ENCODE measurements at regions not wholly inside any gene's neighbourhood (a gene's known extent, or its start where the extent isn't known, plus 50 kb on each side); places are given as distances from the start of the nearest gene placed in this dataset.

DNA sequence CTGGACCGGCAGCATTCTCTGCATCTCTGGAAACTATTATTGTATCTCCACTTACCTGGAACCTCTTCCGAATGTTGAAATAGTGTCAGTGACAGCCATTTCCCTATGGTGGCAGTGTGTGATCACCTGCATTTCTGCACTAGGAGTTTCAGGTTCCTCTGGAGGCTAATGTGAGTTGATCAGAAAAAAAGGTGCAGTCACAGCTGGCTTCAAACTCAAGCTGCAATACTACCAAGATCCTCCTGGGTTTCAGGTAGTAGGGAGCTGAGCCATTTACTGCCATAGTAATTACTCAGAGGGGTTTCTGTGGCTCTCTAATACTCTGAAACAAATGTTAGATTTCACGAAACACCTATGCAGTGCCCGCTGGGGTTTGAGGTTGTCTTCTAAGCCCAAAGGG is 183.5 kb upstream of the OSR1 start:
- TF ChIP-seq, protein P1, sequence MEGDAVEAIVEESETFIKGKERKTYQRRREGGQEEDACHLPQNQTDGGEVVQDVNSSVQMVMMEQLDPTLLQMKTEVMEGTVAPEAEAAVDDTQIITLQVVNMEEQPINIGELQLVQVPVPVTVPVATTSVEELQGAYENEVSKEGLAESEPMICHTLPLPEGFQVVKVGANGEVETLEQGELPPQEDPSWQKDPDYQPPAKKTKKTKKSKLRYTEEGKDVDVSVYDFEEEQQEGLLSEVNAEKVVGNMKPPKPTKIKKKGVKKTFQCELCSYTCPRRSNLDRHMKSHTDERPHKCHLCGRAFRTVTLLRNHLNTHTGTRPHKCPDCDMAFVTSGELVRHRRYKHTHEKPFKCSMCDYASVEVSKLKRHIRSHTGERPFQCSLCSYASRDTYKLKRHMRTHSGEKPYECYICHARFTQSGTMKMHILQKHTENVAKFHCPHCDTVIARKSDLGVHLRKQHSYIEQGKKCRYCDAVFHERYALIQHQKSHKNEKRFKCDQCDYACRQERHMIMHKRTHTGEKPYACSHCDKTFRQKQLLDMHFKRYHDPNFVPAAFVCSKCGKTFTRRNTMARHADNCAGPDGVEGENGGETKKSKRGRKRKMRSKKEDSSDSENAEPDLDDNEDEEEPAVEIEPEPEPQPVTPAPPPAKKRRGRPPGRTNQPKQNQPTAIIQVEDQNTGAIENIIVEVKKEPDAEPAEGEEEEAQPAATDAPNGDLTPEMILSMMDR (conservative IDR thresholded peaks at IDR 0.05) = no peak
- TF ChIP-seq ZFX (IDR thresholded peaks at IDR 0.05) = no peak

All from C4-2B (cell line).